Stimulated activated CD8-positive, alpha-beta memory T cell treated with anti-CD3 and anti-CD28 coated beads, Interleukin-7, amount 100 ng/mL, for 48 hours (primary cell): ENCODE measurements at regions not wholly inside any gene's neighbourhood (a gene's known extent, or its start where the extent isn't known, plus 50 kb on each side); places are given as distances from the start of the nearest gene placed in this dataset.

Experiments used
- DNase-seq, 2 donors: peaks; one replicate each; pipeline ENCODE4 v3.0.0-alpha.2; 2020; ENCODE audit warnings: low read depth in 1 of 2; ENCODE audit errors: extremely low read depth in 1 of 2

DNA sequence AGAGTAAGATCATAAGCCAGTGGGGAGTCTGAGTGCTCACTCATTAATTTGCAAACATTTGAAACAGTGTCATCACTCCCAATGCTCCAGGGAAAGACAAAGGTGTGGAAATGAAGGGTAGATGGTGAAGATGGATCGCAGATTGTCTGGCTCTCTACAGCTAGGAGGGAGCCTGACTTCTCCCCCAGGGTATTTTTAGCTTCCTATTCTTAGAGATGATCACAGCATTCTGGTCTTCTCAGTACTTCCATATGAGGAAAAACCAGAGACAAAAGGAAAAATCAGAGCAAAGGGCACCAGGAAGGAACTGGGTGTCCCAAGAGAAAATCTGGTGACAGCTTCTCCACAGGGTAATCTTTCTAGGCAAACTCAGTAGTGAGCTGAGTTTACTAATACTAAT lies 401.9 kb upstream of the GRIA1 start:
- DNase-seq: no peak

DNA sequence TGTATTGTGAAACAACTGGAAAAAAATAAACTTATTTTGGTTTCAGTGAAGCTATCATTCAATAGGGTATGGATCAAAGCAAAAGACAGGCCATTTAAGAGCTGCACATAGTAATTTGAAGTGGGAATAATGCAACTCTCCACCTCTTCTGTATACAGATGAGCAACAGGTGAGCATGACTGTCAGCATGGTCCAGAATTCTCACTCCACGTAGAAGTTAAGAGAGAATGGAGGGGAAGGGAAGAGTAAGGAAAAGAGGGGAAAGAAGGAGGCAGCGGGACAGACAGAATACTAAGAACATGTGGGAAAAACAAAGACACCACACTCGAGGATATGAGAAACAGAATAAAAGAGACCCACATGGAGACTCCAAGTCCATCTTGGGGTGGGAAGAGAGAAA lies 396.1 kb upstream of the GRIA1 start:
- no peak for DNase-seq

DNA sequence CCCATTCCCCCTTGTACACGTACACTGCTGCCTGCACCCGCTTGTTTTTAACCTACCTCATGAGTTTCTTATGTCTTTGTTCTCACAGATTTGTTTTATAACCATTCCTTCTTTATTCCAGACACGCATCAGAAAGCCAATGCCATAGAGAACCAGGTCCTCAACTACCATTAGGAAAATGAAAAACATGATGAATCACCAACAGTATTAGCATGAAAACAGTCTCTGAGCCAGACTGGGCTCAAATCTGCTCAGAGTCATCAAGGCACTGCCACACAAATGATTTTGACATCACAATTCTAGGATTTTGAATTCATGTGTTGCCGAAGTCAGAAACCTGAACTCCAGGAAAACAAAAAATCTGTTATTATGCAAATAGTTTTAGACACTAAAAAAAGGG lies 394.1 kb upstream of the GRIA1 start:
- no peak for DNase-seq

DNA sequence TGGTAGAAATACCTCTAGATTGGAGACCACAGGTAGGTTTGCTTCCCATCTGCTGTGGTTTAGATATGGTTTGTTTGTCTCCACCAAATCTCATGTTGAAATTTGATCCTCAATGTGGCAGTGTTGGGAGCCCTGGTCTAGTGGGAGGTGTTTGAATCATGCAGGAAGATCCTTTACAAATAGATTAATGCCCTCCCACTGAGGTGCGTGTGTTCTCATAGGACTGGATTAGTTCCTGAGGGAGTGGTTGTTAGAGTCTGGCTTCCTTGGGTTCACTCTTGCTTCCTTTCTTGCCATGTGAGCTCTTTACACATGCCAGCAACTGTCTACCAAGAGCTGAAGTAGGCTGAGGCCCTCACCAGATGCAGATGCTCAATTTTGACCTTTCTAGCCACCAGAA lies 391.1 kb upstream of the GRIA1 start:
- DNase-seq: no peak

DNA sequence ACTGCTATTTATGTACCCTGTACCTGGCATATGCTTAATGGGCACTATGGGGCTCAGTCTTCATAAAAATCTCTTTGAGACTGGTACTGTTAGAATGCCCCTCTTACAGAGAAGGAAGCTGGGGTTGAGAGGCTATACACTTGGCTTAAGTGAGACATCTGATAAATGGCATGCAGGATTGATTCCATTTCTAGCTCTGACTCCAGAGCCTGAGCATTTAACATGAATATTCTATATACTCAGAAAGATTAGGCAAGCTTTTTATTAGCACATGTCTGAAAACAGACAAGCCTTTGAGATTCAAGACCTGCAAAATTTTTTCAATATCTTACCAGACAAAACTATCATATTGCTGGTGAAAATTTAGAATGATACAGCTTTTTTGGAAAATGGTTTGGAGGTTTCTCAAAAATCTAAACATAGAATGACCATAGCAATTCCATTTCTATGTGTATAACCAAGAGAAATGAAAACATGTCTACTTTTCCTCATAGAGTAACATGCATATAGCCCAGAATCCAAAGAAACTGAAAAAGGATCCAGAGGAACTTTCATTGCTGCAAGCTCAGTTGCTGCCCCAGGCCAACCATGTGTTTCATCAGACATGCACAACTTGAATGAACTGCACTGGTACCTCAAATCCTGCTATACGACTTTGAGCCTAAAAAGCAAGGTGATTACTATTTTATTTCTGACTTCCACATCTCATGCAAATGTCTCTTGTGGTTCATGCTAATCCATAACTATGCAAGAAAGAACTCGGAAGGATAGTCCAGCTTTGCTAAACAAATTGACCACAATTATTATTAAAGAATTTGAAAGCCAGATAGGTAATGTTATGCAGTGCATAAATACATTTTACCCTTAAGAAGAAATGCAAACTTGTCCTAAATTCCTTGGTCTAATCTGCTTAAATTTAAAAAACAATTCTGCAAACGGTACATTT lies 389.0 kb upstream of the GRIA1 start:
- DNase-seq: no peak

DNA sequence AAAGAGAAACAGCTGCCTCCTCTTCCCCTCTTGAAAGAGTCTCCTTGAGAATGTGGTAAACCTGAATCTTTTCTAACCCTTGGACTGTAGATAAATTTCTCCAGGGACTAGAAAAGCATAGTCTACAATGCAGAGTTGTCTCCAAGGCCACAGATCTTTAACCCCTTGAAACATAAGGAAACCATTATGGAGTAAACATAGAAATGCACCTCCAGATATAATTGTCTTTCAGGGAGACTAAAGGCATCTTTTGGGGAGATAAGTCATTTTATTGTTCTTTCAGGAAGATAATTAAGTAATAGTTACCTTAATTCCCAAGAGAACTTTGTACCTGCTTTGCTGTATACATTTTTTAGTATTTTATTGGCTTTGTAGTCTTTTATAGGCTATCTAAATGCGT lies 373.6 kb upstream of the GRIA1 start:
- DNase-seq: no peak

DNA sequence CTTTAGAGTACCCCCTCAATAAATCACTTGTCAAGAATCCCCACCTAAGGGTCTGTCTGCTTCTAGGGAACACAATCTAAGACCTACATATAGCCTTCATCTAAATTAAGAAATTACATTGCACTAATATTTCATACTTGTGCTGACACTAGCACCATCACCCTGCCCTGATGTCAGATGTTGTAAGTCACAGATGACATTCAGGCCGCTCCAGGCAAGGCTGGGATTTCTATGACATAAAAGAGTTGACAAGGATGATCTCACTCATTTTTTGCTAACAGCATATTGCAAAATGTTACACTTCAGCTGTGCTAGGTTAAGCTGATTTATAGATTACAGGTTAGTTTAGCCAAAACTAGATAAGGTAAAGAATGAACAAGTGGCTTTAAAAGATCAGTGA lies 372.5 kb upstream of the GRIA1 start:
- no peak for DNase-seq

DNA sequence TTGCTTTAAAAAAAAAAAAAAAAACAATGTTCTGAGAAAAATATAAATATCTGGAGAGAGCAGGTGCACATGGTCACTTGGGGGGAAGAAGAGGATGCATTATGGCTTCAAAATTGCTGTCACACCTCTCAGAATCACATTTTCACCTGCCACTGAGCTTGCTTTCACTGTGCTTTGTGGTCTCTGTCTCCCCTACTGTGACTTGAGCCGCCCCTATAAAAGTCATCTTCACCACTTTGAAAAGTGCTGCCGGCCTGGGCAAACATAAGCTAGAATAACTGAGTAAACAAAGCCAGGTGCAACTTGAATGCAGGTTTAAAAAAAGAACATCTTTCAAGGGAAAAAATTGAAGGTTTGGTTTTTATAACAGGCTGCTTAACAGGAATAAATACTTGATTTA lies 368.1 kb upstream of the GRIA1 start:
- DNase-seq: no peak

DNA sequence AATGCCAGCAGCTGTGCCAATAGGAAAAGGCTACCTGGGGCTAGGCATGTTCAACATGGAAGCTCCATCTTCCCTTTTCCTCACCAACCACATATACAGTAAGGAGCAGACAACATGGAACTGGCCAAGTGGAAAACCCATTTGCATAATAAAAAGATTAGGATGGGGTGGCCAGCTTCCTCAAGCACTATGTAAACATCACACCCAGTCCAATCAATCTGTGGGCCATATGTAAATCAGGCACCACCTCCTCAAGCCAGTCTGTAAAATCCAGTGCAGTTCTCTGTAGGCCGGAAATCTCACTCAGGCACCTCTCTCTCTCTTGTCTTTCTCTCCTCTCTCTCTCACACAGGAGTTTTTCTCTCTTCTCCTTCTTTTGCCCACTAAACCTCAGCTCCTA lies 360.2 kb upstream of the GRIA1 start:
- no peak for DNase-seq

DNA sequence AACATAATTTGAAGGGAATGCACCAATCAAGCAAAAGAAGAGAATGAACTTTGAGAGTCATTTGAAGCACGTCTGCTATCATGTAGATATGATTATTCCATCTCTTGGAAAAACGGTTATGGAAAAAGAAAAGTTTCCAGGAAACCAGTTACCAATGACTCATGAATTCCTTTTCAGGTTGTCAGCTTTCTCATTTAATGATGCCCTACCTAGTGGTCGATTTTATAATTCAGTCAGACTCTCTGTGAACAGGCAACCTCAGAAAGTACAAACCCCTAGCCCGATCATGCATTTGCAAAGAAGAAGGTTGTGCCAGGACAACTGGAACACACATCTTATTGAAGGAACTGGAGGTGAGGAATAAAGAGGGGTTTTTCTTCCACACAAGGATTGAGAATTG lies 355.1 kb upstream of the GRIA1 start:
- DNase-seq: no peak

DNA sequence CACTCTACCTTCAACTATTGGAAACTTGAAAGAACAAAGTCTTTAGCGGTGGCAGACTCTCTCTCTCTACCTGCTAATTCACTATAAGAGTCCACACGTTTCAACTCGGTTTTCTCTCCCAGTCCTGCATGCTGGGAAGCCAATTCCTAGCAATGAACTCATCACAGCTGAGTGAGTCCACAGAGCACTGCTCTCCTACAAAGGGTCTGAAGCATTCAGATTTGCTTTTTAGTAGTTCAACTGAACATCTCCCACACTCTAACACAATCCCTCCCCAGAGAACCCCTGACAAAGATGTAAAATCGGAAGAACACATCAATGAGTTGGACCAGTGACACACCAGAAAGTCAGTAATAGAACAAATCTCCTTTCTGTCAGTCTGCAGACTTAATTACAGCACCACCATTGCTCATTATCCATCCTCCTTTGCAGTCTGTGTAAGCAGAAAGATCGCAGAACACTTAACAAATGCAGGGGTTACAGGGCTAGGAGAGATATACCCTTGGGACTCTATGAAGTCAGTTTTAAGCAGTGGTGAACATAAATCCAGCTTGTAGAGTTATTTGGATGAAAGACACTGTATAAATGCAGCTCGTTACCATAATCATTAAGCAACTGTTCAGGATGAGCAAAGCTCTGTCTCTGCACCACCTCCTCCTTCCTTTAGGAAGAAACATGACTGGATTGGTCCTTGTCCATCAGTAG lies 353.4 kb upstream of the GRIA1 start:
- DNase-seq: no peak

DNA sequence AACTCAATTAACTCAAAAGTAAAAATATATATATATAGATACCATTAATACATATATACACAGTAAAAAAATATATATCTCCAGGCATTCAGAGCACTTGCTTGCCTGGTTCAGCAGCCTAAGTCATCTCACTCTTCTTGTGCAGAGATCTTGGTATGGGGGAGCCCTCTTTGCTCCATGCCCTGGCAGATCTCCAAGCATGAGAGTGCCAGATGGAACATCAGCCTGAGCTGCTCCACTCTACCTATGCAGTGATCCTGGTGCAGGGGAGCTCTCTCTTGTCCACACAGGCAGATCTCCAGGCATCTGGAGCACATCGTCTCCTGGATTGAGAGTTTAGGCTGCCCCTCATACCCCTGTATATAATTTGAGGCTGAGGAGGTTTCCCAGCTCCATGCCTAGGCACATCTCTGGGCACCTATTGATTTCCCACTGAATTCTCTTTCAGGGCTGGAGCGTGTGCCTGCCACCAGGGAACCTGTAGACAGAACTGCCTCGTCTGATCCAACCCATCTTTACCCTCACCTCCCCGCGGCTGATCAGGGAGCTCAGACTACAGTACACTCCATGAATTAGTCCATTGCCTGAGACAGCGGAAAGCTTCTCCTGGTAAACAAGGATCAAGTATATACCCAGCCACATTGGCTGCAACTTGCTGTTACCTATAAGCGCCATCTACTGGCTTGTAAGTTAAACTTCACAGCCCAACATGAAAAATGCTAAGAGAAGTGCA lies 342.4 kb upstream of the GRIA1 start:
- no peak for DNase-seq

DNA sequence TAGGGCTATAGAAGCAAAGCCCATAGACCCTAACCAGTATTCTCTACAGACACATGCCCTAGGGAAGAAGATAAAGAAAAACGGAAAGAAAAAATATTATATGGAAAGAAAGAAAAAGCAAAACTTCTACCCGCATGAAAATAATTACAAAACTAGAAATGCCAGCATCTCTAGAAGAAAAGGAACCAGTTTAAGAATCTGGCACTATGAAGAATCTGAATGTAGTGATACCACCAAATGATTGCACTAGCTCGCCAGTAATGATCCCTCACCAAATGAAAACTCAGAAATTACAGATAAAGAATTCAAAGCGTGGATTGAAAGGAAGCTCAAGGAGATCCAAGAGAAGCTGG lies 341.9 kb upstream of the GRIA1 start:
- no peak for DNase-seq

DNA sequence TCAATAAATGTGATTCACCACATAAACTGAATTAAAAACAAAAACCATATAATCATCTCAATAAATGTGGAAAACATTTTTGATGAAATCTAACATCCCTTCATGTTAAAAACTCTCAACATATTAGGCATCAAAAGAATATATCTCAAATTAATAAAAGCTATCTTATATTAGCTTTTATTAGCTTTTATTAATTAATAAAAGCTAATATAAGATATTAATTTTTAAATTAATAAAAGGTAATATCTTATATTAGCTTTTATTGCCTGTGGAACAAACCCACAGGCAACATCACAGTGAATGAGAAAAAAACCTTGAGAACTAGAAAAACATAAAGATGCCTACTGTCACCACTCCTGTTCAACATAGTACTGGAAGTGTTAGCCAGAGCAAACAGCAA lies 338.9 kb upstream of the GRIA1 start:
- DNase-seq: no peak

DNA sequence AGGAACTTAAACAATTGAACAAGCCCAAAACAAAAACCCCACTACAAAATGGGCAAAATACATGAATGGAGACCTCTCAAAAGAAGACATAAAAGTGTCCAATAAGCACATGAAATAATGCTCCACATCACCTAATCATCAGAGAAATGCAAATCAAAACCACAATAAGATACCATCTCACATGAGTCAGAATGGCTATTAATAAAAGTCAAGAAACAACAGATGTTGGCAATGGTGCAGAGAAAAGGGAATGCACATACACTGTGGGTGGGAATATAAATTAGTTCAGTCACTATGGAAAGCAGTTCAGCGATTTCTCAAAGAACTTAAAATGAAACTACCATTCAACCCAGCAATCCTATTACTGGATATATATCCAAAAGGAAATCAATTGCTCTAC lies 337.4 kb upstream of the GRIA1 start:
- no peak for DNase-seq

DNA sequence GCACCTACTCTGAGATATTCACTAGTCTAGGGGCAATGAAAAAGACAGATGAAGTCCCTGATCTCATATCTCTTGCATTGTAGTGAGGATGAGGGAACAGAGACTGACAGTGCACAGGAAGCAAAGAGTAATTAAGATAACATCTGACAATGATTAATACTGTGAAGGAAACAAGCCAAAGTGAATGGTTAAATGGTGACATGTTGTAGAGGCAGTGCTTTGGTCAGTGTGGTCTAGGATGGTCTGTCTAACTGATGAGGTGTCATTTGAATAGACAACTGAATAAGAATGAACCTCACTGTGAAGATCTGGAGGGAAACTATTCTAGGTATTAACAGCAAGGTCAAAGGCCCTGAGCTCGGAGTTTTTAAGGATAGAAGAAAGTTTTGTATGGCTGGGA lies 333.3 kb upstream of the GRIA1 start:
- DNase-seq: no peak

DNA sequence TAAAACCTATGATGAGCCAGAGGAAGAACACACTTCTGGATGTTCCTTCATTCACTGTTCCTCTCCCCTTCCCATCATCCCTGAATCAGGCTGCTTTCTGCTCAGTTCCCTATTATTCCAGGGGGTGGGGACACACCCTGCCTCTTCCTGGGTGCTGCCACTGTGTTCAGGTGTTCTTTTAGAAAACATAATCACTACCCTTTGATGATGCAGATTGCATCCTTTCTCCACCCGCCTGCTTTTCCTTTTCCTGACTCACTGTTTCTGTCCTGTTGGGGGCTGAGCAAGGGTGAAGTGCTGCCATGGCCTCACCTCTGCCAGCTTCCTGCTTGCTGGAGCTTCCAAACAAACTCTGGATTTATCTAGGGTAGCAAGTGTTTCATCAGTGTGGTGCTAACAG lies 331.9 kb upstream of the GRIA1 start:
- no peak for DNase-seq

DNA sequence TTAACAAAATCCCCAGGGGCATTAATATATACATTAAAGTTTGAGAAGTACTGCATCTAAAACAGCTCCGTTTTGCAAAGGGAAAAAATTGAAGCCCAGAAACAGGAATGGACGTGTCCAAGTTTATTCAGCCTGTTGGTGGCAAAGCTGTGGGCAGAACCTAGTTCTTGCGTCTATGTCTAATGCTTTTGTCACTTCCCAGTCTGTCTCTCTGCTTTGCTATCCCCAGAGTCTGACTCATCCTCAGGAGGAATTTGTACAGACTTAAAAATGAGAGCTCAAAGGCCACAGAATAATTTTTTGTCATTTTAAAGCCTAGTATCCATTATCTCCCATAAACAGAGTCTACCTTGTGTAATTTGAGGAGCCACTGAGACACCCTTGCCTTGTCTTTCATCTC lies 330.9 kb upstream of the GRIA1 start:
- no peak for DNase-seq

DNA sequence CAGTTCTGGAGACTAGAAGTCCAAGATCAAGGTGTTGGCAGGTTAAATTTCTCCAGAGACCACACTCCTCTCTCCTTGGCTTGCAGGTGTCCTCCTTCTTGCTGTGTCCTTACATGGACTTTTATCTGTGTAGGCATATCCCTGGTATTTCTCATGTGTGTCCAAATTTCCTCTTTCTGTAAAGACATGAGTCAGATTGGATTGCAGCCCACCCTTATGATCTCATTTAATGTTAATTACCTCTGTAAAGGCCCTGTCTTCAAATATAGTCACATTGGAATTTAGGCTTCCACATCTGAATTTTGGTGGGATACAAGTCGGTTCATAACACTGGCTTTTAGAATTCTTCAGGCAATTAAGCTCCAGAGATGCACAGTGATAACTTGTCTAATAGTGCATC lies 322.2 kb upstream of the GRIA1 start:
- DNase-seq: no peak

DNA sequence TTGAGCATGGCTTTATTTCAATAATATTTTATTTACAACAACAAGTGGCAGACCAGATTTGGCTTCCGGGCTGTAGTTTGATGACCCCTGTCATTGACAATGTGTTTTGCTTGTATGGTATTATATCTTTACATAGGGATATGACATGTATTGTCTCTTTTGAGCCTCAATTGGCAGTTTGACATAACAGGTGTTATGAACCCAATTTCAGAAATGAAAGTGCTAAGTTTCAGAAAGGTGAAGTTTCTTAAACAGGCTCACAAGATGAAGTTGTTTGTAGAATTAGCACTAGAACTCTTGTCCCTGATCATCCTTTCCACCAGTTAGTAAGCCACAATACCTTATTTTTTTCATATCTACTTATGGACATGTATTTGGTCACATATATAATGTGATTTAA lies 303.0 kb upstream of the GRIA1 start:
- no peak for DNase-seq

DNA sequence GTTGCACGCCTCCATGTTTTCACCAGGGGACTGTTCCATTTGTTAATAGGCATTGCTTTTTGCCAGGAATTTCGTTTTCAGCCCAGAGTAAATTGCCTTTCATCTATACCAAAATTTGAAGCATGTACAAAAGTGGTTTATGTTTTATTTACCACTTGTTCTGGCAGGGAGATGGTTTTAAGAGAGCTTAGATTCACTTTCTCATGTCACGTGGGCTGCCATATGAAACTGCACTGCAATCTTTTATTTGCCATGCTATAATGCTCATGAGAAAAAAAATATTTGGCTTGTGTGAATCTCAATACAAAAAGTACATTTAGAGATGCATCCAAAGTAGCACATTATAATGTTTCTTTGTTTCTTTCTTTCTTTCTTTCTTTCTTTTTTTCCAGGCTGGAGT lies 284.1 kb upstream of the GRIA1 start:
- no peak for DNase-seq

DNA sequence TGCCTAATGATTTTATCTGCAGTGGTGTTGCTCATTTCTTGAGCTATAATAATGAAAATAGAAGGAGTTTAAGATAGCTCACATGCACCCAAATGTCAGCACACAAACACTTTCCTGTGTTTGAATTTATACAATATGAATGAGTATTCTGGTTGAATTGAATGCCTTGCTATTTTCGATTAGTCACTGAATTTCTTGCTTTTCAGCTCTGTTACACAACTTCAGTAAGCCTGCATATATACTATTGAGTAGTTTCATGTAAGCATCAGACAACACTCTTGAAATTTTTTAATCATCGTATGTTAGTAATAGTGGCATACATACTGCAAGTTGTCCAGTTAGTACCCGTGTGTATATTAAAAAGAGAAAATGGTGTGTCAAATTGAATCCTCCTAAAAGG lies 281.5 kb upstream of the GRIA1 start:
- no peak for DNase-seq
